ENCODE measurements at regions not wholly inside any gene's neighbourhood (a gene's known extent, or its start where the extent isn't known, plus 50 kb on each side); places are given as distances from the start of the nearest gene placed in this dataset.

DNA sequence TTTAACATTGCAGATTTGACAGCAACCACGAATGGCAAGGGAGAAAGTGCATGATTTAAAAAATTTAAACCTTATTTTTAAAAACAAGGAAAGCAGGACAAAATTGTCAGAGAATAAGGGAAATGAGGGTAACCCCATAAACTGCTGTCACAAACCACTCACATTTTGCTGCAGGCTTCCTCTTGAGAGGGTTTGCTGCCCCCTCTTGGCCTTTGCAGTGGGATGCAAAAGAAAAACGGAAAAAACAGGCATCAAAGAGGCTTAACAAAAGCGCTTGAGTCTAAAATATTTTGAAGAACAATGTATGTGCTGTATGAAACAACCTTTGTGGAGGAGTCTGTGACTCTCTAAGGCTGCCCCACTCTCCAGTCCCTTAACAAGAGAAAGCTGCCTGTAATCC, 91.6 kb downstream of the TMX3 start:
- no peaks in the 10 kb centered on the region for H3K27me3 ChIP-seq
- no peaks in the 10 kb centered on the region for H3K36me3 ChIP-seq
- H3K9me3 ChIP-seq = no peaks in the 10 kb centered on the region
- no peaks in the 10 kb centered on the region for H3K4me1 ChIP-seq
- peak; percentile 43 for DNase-seq
- TF ChIP-seq, protein P1, sequence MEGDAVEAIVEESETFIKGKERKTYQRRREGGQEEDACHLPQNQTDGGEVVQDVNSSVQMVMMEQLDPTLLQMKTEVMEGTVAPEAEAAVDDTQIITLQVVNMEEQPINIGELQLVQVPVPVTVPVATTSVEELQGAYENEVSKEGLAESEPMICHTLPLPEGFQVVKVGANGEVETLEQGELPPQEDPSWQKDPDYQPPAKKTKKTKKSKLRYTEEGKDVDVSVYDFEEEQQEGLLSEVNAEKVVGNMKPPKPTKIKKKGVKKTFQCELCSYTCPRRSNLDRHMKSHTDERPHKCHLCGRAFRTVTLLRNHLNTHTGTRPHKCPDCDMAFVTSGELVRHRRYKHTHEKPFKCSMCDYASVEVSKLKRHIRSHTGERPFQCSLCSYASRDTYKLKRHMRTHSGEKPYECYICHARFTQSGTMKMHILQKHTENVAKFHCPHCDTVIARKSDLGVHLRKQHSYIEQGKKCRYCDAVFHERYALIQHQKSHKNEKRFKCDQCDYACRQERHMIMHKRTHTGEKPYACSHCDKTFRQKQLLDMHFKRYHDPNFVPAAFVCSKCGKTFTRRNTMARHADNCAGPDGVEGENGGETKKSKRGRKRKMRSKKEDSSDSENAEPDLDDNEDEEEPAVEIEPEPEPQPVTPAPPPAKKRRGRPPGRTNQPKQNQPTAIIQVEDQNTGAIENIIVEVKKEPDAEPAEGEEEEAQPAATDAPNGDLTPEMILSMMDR (IDR thresholded peaks at IDR 0.05; ENCODE audit: low read depth, low read length) = peak; percentile 75
- H3K4me3 ChIP-seq (ENCODE audit: low read depth, low read length) = no peak overlapping the region

DNA sequence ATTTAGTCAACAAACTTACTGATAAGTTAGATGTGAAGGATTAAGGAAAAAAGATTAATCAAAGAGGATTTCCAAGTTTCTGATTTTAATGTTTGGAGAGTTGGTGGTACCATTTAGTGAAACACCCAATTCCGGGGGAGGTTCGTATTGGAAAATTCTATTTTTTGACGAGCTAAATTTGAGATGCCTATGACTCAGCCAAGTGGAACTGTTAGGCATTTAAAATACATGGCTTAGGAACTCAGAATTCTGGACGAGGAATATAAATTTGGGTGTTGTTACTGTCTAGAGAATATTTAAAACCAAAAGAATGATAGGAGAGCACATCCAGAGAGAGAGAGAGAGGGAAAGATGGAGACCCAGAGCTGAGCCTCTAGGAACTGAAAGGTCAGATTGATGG, 103.6 kb downstream of the TMX3 start:
- no peak for DNase-seq
- TF ChIP-seq, protein P1 (IDR thresholded peaks at IDR 0.05; ENCODE audit: low read depth, low read length) = no peak
- H3K27me3 ChIP-seq = no peaks in the 10 kb centered on the region

DNA sequence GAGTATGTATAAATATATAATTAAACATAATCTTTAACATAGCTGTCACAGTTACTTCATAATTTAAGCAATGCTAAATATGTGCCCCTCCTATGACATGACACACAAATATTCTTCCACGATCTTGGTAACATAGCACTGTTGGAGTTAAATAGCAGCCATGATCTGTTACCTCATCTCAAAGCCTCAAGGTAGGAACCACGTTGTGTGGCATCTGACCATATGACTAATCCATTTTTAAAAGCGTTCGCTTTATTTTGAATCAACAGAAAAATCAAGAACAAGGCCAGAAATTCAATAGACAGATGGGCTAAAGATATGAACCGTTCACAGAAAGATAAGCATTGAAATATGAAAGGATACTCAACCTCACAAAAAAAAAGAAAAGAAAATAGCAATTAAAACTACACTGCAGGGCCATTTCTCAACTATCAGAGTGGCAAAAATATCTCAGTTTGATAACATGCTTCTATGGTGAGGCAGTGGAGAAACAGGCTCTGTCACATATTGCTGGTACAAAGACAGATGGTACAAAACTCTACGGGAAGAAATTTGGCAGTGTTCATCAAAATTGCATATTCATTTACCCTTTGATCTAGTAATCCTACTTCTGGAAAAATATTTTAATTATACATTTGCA, 105.9 kb downstream of the TMX3 start:
- Histone ChIP-seq H3K36me3 (no peaks in the 10 kb centered on the region), H3K27me3 (no peaks in the 10 kb centered on the region), H3K4me1 (no peaks in the 10 kb centered on the region), H3K9me3 (no peaks in the 10 kb centered on the region), H3K4me3 (ENCODE audit: low read depth, low read length) (no peak overlapping the region)
- DNase-seq = no peak
- TF ChIP-seq, protein P1 (IDR thresholded peaks at IDR 0.05; ENCODE audit: low read depth, low read length) = no peak

More for the DNA sequence above, 103.6 kb downstream of the TMX3 start:
- Histone ChIP-seq H3K4me3 (ENCODE audit: low read depth, low read length) (no peak overlapping the region), H3K36me3 (no peaks in the 10 kb centered on the region), H3K4me1 (no peaks in the 10 kb centered on the region), H3K9me3 (no peaks in the 10 kb centered on the region)

DNA sequence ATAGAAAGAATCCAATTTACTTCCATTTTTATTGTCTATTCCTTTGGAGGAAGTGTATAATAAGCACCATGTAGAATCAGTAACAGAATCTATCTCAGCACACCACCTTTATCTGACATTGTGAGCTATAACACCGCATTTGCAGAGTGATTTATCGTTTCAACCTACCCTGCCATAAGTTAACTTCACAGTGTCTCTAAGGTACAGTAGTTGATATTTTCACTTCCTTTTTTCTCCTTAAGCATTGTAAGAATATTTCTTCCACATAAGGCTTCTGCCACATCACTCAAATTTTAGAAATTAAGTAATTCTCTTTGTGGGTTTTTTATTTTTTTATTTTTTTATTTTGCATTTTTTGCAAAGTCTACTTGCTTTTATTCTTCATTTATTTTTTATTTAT, 107.1 kb downstream of the TMX3 start:
- no peaks in the 10 kb centered on the region for H3K4me1 ChIP-seq
- H3K36me3 ChIP-seq = no peaks in the 10 kb centered on the region
- no peak overlapping the region for H3K4me3 ChIP-seq (ENCODE audit: low read depth, low read length)
- TF ChIP-seq, protein P1 (IDR thresholded peaks at IDR 0.05; ENCODE audit: low read depth, low read length) = no peak
- H3K9me3 ChIP-seq = no peaks in the 10 kb centered on the region
- no peak for DNase-seq
- H3K27me3 ChIP-seq = no peaks in the 10 kb centered on the region

DNA sequence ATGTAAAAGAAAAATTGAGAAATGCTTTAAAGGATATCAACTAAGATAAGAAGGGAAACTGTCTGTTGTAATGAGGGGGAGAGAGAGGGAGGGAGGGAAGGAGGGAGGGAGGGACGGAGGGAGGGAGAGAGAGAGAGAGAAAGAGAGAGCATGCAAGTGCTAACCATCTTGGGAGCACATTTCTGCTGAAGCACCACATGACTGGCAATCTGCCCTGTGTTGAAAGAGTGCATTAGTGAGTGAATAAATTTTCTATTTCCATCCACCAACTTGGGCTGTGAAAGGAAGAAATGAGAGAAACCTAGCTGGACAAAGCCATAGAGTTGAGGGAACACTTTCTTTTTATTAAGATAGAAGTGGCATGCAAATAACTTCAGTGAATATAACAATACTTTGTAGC, 110.7 kb downstream of the TMX3 start:
- no peaks in the 10 kb centered on the region for H3K36me3 ChIP-seq
- no peak for DNase-seq
- H3K4me1 ChIP-seq = no peaks in the 10 kb centered on the region
- no peaks in the 10 kb centered on the region for H3K9me3 ChIP-seq
- no peaks in the 10 kb centered on the region for H3K27me3 ChIP-seq
- H3K4me3 ChIP-seq (ENCODE audit: low read depth, low read length) = no peak overlapping the region
- TF ChIP-seq, protein P1 (IDR thresholded peaks at IDR 0.05; ENCODE audit: low read depth, low read length) = no peak

DNA sequence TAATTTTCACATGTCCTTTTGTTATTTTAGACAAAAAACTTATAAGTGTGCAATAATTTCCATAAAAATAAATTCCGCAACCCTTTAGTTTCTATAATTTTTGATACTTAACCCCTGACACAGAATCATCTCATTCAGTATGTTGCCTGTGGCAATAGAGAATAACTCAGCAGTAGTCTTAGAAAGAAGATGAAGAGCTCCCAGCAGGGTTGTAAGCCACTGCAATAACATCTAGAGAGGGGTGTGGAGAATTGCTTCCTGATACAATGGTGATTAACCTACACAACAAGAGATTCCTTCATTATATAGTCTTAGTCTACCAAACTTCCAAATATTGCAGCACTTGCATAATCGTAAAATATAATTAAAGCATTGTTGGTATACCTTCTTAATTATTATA, 118.9 kb downstream of the TMX3 start:
- Histone ChIP-seq H3K36me3 (no peaks in the 10 kb centered on the region), H3K27me3 (no peaks in the 10 kb centered on the region), H3K4me3 (ENCODE audit: low read depth, low read length) (no peak overlapping the region), H3K4me1 (no peaks in the 10 kb centered on the region), H3K9me3 (no peaks in the 10 kb centered on the region)
- TF ChIP-seq, protein P1 (IDR thresholded peaks at IDR 0.05; ENCODE audit: low read depth, low read length) = no peak
- DNase-seq = no peak

Measured in BE2C (cell line).